VCaP (cell line): ENCODE measurements at regions not wholly inside any gene's neighbourhood (a gene's known extent, or its start where the extent isn't known, plus 50 kb on each side); places are given as distances from the start of the nearest gene placed in this dataset.
"Not testable (repeated sequence)": the region's sequence is repeated elsewhere in the genome, so short reads cannot be mapped to it uniquely, and the experiment has no call there.

Source experiments
- H3K27ac ChIP-seq: fragments of 450-650 bp; 2 replicates; pipeline ENCODE4 v1.5.1; 2017
- TF ChIP-seq, protein P1 (sequence below): fragments of 450-650 bp; conservative IDR thresholded peaks from 2 replicates; pipeline ENCODE4 v1.5.1; 2017; ENCODE audit warnings: mild to moderate bottlenecking, moderate library complexity

DNA sequence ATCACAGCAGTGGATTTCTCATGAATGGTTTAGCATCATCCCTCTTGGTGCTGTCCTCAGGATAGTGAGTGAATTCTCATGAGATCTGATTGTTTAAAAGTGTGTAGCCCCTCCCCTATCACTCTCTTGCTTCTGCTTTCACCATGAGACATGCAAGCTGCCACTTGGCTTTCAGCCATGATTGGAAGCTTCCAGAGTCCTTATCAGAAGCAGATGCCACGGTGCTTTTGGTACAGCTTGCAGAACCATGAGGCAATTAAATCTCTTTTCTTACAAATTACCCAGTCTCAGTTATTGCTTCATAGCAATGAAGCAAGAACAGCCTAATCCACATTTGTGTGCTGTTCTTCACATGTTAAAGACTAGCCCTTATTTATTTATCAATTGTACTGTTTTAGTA is 495.2 kb upstream of the EPHA6 start:
- TF ChIP-seq, protein P1, sequence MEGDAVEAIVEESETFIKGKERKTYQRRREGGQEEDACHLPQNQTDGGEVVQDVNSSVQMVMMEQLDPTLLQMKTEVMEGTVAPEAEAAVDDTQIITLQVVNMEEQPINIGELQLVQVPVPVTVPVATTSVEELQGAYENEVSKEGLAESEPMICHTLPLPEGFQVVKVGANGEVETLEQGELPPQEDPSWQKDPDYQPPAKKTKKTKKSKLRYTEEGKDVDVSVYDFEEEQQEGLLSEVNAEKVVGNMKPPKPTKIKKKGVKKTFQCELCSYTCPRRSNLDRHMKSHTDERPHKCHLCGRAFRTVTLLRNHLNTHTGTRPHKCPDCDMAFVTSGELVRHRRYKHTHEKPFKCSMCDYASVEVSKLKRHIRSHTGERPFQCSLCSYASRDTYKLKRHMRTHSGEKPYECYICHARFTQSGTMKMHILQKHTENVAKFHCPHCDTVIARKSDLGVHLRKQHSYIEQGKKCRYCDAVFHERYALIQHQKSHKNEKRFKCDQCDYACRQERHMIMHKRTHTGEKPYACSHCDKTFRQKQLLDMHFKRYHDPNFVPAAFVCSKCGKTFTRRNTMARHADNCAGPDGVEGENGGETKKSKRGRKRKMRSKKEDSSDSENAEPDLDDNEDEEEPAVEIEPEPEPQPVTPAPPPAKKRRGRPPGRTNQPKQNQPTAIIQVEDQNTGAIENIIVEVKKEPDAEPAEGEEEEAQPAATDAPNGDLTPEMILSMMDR: no peak
- no peak overlapping the region for H3K27ac ChIP-seq

DNA sequence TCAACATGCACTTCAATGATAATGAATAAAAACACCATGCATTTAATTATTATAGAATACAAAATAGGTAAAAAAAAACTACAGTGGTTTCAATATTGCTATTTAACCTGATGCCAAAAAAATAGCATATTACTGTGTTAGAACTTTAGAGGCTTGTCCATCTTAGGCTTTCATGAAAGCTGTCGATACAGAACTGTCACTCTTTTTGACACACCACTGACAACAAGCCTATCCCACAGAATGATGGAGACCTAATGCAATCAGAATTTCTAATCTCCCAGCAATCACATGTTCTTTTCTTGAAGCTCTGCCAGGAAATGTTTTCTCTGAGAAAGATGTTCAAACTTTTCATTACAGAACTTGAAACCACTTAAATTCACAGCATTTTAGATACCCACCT is 490.3 kb upstream of the EPHA6 start:
- no peak overlapping the region for H3K27ac ChIP-seq
- TF ChIP-seq, protein P1: no peak

DNA sequence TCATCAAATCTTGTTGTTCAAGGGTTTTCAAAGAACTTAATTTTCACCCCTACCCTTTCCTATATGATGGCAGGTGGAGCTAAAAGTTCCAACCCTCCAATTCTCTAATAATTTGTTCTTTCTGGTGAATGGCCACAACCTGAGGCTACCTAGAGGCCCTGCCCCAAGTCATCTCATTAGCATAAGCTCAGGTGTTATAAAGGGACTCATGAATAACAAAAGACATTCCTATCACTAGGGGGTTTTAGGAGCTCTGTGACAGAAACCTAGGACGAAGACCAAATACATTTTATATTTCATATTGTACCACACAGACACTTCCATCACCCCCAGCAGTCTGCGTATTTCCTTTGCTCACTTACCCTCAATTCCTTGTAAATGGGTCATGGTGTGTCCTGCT is 483.6 kb upstream of the EPHA6 start:
- no peak overlapping the region for H3K27ac ChIP-seq
- TF ChIP-seq, protein P1: no peak

DNA sequence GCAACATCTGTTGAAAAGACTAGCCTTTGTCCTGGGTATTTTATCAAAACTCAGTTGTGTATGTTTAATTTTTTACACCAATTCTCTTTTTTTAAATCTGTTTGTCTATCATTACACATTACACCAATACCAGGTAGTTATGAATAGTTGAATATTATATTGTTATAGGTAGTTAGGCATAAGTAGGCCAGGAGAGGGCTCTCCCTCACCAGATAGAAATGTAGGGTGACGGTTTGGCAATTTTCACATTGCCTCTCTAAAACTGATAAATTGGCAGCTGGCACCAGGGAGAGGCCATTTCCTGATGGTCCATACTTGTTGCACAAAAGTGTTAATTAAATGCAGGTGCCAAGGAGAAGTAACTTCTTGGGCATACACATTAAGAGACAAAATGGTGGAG is 483.1 kb upstream of the EPHA6 start:
- H3K27ac ChIP-seq: no peak overlapping the region
- TF ChIP-seq, protein P1: peak; percentile 74

DNA sequence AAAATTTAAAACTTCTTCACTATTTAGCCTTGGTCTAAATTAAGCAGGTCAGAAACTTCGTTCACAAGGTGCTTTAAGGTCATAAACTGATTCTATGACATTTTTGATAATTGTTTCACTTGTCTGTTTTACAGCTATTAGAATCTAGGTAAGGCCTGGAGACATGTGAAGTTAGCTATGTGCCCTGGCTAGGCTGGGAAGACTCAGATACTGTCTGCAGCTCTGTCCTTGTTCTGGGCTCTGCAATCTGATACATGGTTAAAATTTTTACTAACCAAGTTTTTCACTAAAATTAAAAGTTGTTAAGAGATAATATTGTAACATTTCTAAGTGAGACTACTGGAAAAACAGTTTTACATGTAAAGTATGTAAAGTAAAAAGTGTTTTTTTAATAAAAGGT is 479.6 kb upstream of the EPHA6 start:
- TF ChIP-seq, protein P1: no peak
- H3K27ac ChIP-seq: no peak overlapping the region

DNA sequence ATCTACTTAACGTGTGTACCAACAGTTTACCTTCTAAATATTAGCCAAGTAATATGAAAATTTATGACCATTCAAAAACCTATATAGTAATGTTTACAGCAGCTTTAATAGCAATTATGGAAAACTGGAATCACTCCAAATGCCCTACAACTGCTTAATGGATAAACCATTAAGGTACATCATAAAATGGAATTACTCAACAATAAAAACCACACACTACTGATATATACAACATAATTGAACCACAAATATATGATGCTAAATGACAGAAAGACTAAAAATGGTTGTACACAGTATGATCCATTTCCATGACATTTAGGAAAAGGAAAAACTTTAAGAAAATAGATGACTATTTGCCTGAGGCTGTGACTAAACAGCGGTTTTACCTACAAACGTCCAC is 467.1 kb upstream of the EPHA6 start:
- H3K27ac ChIP-seq: no peak overlapping the region
- TF ChIP-seq, protein P1: no peak

DNA sequence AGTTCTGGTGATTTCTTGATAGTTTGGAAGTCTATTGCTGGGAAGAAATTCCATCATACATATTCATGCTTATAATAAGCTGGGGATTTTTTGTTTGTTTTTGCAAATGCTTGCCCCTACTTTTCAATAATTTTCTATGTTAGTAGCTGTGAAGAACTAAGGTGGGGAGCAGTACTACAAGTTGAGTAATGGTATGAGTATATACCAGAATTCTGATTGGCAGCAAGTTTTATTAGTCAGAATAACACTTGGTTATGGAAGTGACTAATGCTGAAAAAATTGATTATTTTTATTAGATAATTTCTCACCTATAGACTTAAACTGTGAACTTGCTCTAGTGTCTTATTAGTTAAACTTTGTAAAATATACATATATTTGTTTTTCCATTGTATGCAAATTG is 462.8 kb upstream of the EPHA6 start:
- not testable (repeated sequence) for H3K27ac ChIP-seq

DNA sequence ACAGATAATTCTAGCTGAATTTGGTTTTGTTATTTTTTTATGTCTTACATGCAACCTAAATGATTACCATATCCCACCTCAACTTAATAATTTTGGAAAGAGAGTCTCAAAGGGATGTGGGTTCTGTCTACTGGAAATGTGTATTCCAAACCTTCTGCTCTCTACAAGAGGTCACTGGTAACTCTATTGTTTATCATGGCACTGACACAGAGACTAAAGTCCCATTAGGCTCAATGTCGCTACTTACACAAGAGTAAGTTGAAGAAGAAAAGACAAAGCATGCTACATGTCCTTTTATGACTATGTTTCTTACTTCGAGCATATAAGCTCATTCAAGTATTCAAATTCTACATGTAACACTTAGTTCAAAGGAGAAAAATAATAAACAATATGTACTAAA is 460.3 kb upstream of the EPHA6 start:
- TF ChIP-seq, protein P1: no peak
- no peak overlapping the region for H3K27ac ChIP-seq
